ENCODE measurements at regions not wholly inside any gene's neighbourhood (a gene's known extent, or its start where the extent isn't known, plus 50 kb on each side); places are given as distances from the start of the nearest gene placed in this dataset.
"Not testable (repeated sequence)": the region's sequence is repeated elsewhere in the genome, so short reads cannot be mapped to it uniquely, and the experiment has no call there.

DNA sequence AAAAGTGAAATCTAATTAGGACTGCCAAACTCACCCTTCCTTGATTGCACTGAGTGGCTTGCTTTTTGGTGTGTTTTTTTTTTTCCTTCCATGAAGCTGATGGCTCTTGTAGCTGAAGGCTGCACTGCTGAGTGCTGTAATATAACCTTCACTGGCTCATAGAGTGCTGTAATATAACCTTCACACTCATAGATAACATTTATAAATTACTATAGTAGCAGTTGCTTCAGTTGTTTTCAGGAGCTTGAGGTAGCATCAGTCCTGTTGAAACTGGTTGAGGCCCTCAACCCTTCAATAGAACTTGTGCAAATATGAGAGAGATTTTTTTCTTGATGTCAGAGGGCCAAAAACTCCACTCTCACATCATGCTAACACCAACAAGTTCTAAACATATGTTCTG is 404.9 kb upstream of the MBL2 start:
- TF ChIP-seq, protein P1, sequence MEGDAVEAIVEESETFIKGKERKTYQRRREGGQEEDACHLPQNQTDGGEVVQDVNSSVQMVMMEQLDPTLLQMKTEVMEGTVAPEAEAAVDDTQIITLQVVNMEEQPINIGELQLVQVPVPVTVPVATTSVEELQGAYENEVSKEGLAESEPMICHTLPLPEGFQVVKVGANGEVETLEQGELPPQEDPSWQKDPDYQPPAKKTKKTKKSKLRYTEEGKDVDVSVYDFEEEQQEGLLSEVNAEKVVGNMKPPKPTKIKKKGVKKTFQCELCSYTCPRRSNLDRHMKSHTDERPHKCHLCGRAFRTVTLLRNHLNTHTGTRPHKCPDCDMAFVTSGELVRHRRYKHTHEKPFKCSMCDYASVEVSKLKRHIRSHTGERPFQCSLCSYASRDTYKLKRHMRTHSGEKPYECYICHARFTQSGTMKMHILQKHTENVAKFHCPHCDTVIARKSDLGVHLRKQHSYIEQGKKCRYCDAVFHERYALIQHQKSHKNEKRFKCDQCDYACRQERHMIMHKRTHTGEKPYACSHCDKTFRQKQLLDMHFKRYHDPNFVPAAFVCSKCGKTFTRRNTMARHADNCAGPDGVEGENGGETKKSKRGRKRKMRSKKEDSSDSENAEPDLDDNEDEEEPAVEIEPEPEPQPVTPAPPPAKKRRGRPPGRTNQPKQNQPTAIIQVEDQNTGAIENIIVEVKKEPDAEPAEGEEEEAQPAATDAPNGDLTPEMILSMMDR (IDR thresholded peaks at IDR 0.05; ENCODE audit: extremely low read depth, missing control alignments) = no peak
- no peak for DNase-seq (ENCODE audit: low spot score)

GRCh38 chr10:53166325-53166724 is 393.7 kb upstream of the MBL2 start:
- DNase-seq (ENCODE audit: low spot score) = no peak

GRCh38 chr10:53162856-53163255 is 390.3 kb upstream of the MBL2 start:
- DNase-seq (ENCODE audit: low spot score) = no peak
- TF ChIP-seq, protein P1 (IDR thresholded peaks at IDR 0.05; ENCODE audit: extremely low read depth, missing control alignments) = no peak

More at GRCh38 chr10:53166325-53166724, 393.7 kb upstream of the MBL2 start:
- TF ChIP-seq, protein P1 (IDR thresholded peaks at IDR 0.05; ENCODE audit: extremely low read depth, missing control alignments) = no peak

GRCh38 chr10:53161231-53161630 is 388.6 kb upstream of the MBL2 start:
- TF ChIP-seq, protein P1 (IDR thresholded peaks at IDR 0.05; ENCODE audit: extremely low read depth, missing control alignments) = no peak
- DNase-seq (ENCODE audit: low spot score) = no peak

DNA sequence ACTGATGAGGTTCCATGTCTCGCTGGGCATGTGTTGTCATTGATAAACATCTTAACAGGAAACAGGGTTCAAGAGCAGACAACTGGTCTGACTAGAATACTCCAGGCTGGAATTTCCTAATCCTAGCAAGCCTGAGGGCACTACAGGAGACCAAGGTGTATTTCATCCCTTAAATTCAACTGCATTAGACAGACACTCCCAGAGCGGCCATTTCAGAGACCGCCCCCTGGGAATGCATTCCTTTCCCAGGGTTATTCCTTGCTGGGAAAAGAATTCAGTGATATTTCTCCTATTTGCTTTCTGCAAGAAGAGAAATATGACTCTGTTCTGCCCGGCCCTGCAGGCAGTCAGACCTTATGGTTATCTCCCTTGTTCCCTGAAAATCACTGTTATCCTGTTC is 383.1 kb upstream of the MBL2 start:
- not testable (repeated sequence) for DNase-seq (ENCODE audit: low spot score)

GRCh38 chr10:53153831-53154230 is 381.2 kb upstream of the MBL2 start:
- no peak for DNase-seq (ENCODE audit: low spot score)
- TF ChIP-seq, protein P1 (IDR thresholded peaks at IDR 0.05; ENCODE audit: extremely low read depth, missing control alignments) = no peak

- no peak for DNase-seq (ENCODE audit: low spot score)
- TF ChIP-seq, protein P1 (IDR thresholded peaks at IDR 0.05; ENCODE audit: extremely low read depth, missing control alignments) = no peak
Measured at GRCh38 chr10:53140506-53140905, 367.9 kb upstream of the MBL2 start.

GRCh38 chr10:53135897-53136253 is 363.3 kb upstream of the MBL2 start:
- DNase-seq (ENCODE audit: low spot score) = no peak
- TF ChIP-seq, protein P1 (IDR thresholded peaks at IDR 0.05; ENCODE audit: extremely low read depth, missing control alignments) = no peak
